Fibroblast of the aortic adventitia (primary cell): ENCODE measurements at regions not wholly inside any gene's neighbourhood (a gene's known extent, or its start where the extent isn't known, plus 50 kb on each side); places are given as distances from the start of the nearest gene placed in this dataset.

ENCODE experiments used
- DNase-seq: peaks from one replicate; pipeline ENCODE4 v3.0.0-alpha.2; 2010; ENCODE audit warnings: low read depth
- H3K4me3 ChIP-seq: 2 replicates; pipeline ENCODE4 v1.5.1; 2011; ENCODE audit warnings: low read depth, mild to moderate bottlenecking, control low read depth, low read length, moderate library complexity
- TF ChIP-seq, protein P1 (sequence below): IDR thresholded peaks from 2 replicates; pipeline ENCODE4 v1.5.1; 2011; ENCODE audit warnings: mild to moderate bottlenecking, low read length, control low read depth, inconsistent platforms; ENCODE audit not compliant: insufficient read depth

GRCh38 chr21:38913120-38913892 lies 107.6 kb downstream of the ETS2 start:
- TF ChIP-seq, protein P1, sequence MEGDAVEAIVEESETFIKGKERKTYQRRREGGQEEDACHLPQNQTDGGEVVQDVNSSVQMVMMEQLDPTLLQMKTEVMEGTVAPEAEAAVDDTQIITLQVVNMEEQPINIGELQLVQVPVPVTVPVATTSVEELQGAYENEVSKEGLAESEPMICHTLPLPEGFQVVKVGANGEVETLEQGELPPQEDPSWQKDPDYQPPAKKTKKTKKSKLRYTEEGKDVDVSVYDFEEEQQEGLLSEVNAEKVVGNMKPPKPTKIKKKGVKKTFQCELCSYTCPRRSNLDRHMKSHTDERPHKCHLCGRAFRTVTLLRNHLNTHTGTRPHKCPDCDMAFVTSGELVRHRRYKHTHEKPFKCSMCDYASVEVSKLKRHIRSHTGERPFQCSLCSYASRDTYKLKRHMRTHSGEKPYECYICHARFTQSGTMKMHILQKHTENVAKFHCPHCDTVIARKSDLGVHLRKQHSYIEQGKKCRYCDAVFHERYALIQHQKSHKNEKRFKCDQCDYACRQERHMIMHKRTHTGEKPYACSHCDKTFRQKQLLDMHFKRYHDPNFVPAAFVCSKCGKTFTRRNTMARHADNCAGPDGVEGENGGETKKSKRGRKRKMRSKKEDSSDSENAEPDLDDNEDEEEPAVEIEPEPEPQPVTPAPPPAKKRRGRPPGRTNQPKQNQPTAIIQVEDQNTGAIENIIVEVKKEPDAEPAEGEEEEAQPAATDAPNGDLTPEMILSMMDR = no peak
- peak; percentile 77 for DNase-seq
- peak overlapping the region; percentile 32 for H3K4me3 ChIP-seq

GRCh38 chr21:38912789-38913119 lies 107.0 kb downstream of the ETS2 start:
- TF ChIP-seq, protein P1 = no peak

DNA sequence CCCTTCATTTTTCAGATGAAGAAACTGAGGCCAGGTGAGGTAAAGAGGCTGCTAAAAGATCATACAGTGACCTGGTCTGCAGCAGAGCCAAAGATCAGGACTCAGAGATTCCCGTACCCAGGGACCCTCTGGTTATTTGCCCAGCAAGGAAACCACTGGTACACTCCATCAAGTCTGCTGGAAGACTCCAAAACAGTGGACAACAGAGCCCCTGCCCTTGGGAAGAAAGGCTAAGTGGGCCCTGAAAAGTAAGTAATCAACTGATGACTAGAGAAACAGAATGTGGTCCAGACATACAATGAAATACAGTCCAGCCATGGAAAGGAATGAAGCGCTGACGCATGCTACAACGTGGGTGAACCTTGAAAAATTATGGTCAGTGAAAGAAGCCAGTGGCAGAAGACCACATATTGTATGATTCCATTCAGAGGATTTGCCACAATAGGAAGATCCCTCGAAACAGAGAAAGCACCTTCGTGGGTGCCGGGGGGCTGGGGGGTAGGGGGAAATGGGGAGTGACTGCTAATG lies 106.4 kb downstream of the ETS2 start:
- TF ChIP-seq, protein P1 = no peak
- no peak overlapping the region for H3K4me3 ChIP-seq
- DNase-seq = peak; percentile 43

More at GRCh38 chr21:38912789-38913119, 107.0 kb downstream of the ETS2 start:
- no peak overlapping the region for H3K4me3 ChIP-seq
- DNase-seq = no peak

GRCh38 chr21:38911484-38912101 lies 105.9 kb downstream of the ETS2 start:
- TF ChIP-seq, protein P1 = no peak
- DNase-seq = no peak
- H3K4me3 ChIP-seq = no peak overlapping the region

DNA sequence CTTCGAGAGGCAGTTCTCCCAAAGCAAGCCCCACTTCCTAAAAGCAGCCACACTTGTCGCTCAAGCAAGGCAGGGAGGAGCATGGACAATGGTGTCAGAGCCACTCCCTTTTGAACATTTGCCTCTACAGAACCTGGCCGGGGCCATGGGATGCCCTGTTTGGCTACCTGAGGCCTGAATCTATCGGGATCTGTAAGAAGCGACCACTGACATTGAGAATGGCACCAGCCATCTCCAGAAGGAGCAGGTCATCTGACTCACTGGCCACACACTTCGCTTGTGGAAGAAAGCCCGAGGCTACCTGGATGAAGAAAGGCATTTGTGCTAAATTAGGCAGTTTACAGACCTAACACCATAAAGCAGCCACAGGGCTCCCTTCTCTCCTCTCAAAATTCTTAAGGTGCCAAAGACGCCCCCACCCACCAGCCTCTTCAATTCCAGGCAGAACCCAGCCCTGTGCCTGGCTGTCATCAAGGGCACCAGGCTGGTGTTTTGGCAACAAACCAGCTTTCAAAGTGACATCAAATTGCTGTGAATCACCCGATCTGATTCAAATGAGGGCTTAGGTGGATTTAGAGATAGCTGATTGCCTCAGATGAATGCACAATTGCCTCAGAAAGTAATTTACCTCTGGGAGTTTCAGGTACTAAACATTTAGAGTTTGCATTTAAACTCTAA lies 104.8 kb downstream of the ETS2 start:
- TF ChIP-seq, protein P1 = no peak
- no peak for DNase-seq

DNA sequence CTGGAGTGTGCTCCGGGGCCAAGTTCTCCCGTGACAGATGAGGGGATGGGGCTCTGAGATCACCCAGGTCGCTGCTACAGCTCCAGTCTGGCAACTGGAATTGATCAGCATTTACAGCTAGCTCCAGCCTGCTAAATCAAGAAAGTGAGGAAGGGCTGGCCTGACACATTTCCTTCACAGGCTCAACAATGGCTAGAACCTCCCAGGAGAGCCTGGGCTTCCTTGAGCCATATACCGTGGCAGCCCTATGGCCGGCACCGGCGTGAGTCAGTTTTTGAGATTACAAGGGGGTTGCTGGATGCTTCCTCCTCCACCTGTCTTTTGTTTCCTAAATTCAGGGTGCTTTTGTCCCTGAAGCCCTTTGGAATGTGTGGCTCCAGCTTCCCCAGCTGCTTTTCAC lies 104.2 kb downstream of the ETS2 start:
- TF ChIP-seq, protein P1 = no peak
- H3K4me3 ChIP-seq = no peak overlapping the region
- no peak for DNase-seq

More for the DNA sequence above, 104.8 kb downstream of the ETS2 start:
- H3K4me3 ChIP-seq = no peak overlapping the region
